Kidney epithelial cell (primary cell): ENCODE measurements at regions not wholly inside any gene's neighbourhood (a gene's known extent, or its start where the extent isn't known, plus 50 kb on each side); places are given as distances from the start of the nearest gene placed in this dataset.

ENCODE experiments used
- DNase-seq: peaks from one replicate; pipeline ENCODE4 v3.0.0-alpha.2; 2010; ENCODE audit warnings: low read depth
- H3K27me3 ChIP-seq: 2 replicates; pipeline ENCODE4 v1.6.0; 2011; ENCODE audit warnings: low read length; ENCODE audit not compliant: control insufficient read depth, insufficient read depth
- H3K36me3 ChIP-seq: 2 replicates; pipeline ENCODE4 v1.5.1; 2011; ENCODE audit warnings: low read length; ENCODE audit not compliant: control insufficient read depth, insufficient read depth
- H3K4me3 ChIP-seq: 2 replicates; pipeline ENCODE4 v1.5.1; 2011; ENCODE audit warnings: low read depth, mild to moderate bottlenecking, control low read depth, low read length
- TF ChIP-seq, protein P1 (sequence below): IDR thresholded peaks from 2 replicates; pipeline ENCODE4 v1.5.1; 2011; ENCODE audit warnings: mild to moderate bottlenecking, moderate library complexity, low read length, control low read depth, inconsistent platforms; ENCODE audit not compliant: insufficient read depth, poor library complexity, severe bottlenecking

DNA sequence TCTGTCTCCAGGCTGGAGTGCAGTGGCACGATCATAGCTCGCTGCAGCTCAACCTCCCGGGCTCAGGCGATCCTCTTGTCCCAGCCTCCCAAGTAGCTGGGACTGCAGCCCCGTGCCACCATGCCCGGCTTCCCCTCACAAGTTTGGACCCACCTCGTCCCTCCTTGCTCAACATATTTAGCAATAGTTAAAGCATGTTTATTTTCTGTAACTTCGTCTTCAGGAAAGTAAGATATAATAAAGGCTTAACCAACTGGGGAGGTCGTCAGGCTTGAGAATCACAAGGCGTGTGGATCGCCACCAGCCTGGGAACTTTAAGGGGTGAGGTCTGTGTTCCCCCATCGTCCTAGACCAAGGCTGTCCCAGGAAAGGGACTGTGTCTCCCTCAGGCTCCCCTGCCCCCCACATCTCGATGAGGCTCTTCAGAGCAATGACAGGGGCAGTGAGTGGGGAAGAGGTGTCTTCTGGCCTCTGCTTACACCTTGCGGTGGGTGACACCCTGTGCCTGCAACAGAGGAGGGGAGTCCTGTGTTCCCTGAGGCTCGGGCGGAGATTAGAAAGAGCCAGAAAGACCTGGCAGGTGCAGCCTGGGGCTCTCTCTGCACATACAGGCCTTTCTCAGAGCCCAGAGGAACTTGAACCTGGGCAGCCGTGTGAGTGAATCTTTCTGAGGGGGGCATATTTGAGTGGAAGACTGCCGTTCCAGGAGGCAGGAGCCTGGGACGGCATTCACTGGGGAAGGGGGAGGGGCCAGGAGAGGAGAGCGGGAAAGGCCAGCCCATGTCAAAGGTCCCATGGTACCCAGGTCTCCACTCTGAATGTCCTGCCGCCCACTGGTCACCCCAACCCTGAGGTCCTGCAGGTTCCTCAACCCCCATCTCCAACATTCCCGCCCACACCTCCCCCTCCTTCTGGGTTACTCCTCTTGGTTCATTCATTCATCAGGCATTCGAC, 152.3 kb downstream of the SMAD6 start:
- Histone ChIP-seq H3K36me3 (no peaks in the 10 kb centered on the region), H3K27me3 (no peaks in the 10 kb centered on the region), H3K4me3 (no peak overlapping the region)
- DNase-seq: no peak
- TF ChIP-seq, protein P1, sequence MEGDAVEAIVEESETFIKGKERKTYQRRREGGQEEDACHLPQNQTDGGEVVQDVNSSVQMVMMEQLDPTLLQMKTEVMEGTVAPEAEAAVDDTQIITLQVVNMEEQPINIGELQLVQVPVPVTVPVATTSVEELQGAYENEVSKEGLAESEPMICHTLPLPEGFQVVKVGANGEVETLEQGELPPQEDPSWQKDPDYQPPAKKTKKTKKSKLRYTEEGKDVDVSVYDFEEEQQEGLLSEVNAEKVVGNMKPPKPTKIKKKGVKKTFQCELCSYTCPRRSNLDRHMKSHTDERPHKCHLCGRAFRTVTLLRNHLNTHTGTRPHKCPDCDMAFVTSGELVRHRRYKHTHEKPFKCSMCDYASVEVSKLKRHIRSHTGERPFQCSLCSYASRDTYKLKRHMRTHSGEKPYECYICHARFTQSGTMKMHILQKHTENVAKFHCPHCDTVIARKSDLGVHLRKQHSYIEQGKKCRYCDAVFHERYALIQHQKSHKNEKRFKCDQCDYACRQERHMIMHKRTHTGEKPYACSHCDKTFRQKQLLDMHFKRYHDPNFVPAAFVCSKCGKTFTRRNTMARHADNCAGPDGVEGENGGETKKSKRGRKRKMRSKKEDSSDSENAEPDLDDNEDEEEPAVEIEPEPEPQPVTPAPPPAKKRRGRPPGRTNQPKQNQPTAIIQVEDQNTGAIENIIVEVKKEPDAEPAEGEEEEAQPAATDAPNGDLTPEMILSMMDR: no peak

DNA sequence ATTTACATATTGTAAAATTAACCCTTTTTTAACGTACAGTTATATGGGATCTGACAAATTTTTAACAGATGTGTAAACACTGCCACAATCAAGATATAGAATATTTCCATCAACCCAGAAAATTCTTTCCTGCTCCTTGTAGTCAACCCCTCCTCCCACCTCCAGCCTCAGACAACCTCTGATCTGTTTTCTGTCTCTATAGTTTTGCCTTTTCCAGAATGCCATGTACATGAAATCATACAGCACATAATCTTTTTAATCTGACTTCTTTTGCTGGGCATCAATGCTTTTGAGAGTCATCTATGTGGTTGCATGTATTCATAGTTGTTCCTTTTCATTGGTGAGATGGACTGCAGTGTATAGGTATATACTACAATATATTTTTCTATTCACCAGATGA, 153.0 kb downstream of the SMAD6 start:
- Histone ChIP-seq H3K4me3 (no peak overlapping the region), H3K36me3 (no peaks in the 10 kb centered on the region), H3K27me3 (no peaks in the 10 kb centered on the region)
- TF ChIP-seq, protein P1: no peak
- no peak for DNase-seq

DNA sequence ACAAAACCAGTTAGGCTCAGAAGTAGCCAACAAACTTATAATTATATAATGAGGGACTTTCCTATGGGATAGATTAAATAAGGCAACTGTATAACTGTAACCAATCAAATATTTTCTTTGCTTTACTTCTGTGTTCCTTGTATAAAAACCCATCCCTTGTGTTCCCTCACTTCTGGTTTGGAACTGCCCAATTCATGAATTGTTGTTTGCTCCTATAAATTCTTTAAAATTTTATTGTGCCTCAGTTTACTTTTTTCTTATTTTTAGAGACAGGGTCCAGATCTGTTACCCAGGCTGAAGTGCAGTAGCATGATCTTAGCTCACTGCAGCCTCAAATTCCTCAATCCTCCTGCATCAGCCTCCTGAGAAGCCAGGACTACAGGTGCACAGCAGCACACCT, 155.7 kb downstream of the SMAD6 start:
- TF ChIP-seq, protein P1: no peak
- Histone ChIP-seq H3K4me3 (no peak overlapping the region), H3K27me3 (no peaks in the 10 kb centered on the region), H3K36me3 (no peaks in the 10 kb centered on the region)
- DNase-seq: no peak

DNA sequence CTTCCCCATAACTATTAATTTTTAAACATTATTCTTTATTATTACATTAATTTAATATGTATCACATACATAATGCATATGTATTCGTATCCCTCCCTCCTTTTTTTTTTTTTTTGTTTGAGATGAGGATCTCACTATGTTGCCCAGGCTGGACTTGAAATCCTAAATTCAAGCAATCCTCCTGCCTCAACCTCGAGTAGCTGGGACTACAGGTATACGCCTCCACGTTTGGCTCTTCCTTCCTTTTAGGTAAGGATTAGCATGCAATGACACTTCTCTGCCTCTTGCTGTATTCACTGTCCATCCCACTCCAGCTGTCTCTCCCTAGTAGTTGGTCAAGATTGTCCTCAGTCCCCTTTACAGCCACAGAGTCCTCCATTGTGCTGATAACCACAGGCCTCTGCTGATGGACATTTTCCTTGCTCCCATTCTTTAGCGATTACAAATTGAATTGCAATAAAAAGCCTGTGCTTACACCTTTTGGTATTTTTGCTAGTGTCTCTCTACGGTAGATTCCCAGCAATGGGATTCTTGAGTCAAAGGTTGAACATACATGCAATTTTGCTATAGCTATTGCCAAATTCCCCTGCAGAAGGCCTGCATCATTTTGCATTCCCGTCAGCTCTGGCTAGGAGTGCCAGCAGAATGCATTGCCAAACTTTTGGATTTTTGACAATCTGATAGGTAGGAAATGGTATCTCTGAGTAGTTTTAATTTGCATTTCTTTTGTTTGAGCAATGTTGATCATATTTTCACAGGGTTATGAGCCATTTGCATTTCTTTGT, 156.6 kb downstream of the SMAD6 start:
- no peak overlapping the region for H3K4me3 ChIP-seq
- no peak for DNase-seq
- TF ChIP-seq, protein P1: no peak
- H3K27me3 ChIP-seq: no peaks in the 10 kb centered on the region
- no peaks in the 10 kb centered on the region for H3K36me3 ChIP-seq

DNA sequence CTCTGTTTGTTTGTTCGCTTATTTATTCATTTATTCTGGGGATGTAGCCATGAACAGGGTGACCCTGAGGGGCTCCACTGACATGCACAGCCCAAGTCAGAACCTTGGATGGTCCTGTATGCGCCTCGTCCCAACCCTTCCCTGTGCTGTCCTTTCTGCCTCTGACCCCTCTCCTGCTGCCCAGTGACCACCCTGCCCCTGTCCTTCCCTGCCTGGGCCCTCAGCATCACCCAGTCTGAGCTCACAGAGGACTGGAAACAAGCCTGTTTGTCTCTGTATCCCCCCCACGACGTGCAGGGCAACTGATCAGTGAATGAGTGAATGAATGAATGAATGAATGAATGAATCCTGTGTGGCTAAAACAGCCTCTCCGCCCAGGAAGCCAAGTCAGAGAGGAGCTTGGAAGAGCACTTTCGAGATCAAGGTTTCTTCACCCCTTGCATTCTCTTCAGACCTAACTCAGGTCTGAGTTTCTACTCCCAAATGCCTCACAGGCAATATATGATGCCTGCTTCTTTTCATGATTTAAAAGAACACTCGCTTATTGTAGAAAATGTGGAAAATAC, 157.7 kb downstream of the SMAD6 start:
- Histone ChIP-seq H3K27me3 (no peaks in the 10 kb centered on the region), H3K36me3 (no peaks in the 10 kb centered on the region), H3K4me3 (no peak overlapping the region)
- DNase-seq: no peak
- TF ChIP-seq, protein P1: no peak
